Right ventricle myocardium inferior (tissue), 1 donor: ENCODE measurements at regions not wholly inside any gene's neighbourhood (a gene's known extent, or its start where the extent isn't known, plus 50 kb on each side); places are given as distances from the start of the nearest gene placed in this dataset.
"Not testable (repeated sequence)": the region's sequence is repeated elsewhere in the genome, so short reads cannot be mapped to it uniquely, and the experiment has no call there.

Experiments used
- ATAC-seq: fragments of 200-7000 bp; cut with Tn5 transposase; one replicate; pipeline ENCODE4 v1.9.1; 2020; ENCODE audit warnings: mild to moderate bottlenecking, moderate library complexity
- DNase-seq: peaks from one replicate; pipeline ENCODE4 v3.0.0; 2021; ENCODE audit errors: missing footprints
- intact Hi-C: fragments of 100-400 bp; cut with DNase I; formaldehyde crosslinking; loops from one replicate; pipeline ENCODE4 v1.11.0; 2022
- donor health status: DM: no; HTN: yes; CAD: no; lungs with severe emphysema.

DNA sequence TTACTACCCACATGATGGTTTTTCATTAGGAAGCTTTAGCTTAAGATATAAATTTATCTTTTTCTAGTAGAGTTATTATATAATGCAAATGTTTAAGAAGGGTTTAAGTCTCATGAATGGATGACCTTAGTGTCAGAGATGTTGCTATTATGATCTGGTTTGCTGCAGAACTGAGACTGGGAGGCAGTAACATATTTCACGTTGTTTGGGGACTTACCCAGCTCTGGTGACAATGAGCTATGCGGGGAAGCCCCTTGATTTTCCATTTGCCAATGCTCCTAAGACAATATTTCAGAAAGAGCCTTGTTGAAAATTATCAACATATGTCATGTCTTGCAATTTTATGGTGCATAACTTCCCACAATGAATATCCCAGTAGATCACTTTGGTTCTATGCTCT lies 754.6 kb downstream of the REEP3 start:
- ATAC-seq, result no peak
- intact Hi-C loops, result no loop called here
- DNase-seq, result no peak

DNA sequence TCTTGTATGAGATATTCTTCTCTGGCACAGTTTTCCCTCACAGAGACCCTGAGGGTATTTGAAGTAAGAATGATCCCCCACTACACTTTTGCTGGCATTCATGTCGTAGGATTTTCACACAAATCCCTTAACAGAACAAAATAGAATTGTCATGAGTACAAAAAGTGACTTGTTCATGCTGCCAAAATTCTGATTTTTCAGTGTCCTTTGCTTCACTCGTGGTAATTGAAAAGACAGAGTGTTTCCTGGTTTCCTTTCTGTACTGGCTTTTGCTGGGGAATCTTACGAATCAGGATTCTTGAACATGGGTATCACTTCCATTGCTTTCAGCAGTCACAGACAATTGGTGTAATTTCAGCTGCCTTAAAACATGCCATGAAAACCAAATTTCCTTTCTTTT lies 756.3 kb downstream of the REEP3 start:
- no peak for ATAC-seq
- intact Hi-C loops, result no loop called here
- no peak for DNase-seq

DNA sequence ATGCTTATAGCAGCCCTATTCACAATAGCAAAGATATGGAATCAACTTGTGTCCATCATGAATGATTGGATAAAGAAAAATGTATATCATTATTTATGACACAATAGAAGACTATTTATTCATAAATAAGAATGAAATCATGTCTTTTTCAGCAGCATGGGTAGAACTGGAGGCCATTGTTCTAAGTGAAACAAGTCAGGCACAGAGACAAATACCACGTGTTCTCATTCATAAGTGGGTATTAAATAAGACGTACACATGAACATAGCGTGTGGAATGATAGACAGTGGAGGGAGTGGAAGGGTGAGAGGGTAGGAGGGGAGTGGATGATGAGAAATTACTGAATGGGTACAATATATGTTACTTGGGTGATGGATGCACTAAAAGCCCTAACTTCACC lies 762.4 kb downstream of the REEP3 start:
- DNase-seq (no peak), ATAC-seq (no peak)
- intact Hi-C loops, result no loop called here

DNA sequence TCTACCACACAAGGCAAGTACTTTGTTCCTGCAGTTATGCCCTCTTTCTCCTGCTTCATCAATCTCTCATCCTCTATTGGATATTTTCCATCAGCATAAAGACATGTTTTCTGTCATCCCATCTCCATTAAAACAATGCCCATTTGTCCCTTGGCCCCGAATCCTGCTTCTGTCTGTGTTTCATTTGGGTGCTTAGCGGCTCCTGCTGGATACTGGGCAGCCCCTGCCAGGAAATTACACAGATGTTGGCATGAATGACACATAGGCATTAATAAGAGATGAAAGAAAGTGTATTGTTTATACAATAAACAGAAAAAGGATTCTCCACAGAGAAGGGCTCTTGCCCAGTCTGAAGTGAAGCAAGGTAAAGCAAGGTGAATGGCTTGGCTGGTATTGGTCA lies 765.3 kb downstream of the REEP3 start:
- DNase-seq, result no peak
- ATAC-seq, result no peak
- intact Hi-C loops, result no loop called here

DNA sequence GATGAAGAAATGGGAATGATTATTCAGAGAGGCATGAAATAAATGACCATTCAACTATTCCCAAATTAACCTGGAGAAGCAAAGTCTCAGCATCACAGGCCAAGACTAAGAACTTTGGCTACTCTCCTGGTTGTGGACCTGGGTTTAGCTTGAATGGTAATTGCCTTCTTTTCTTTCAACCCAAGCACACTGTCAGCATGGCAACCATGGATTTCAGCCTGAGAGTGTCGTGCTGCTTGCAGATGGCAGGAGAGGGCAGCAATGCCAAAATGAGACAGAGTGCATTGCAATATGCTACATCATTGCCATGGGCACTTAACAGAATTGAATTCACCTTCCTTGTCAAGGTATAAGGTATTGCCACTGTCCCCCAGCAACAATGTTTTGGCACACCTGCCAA lies 767.2 kb downstream of the REEP3 start:
- ATAC-seq (no peak), DNase-seq (no peak)
- intact Hi-C loops, result no loop called here

DNA sequence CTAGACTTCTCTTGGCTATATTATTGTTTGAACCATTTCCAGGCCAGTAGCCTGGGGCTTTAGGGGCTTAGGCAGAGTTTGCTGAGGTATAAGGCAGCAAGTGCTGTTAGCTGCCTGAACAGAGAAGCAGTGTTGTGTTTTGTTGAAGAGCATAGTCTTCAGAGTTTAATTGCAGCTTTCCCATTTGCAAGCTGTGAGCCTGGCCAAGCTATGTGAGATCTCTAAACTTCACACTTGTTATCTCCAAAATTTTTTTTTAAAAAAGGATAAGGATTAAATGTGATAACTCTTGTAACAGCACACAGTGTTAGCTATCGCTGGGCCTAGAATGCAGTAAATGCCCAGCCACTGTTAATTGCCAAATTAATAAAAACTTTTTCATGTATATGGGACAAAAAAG lies 782.4 kb downstream of the REEP3 start:
- no peak for DNase-seq
- intact Hi-C loops, result no loop called here

DNA sequence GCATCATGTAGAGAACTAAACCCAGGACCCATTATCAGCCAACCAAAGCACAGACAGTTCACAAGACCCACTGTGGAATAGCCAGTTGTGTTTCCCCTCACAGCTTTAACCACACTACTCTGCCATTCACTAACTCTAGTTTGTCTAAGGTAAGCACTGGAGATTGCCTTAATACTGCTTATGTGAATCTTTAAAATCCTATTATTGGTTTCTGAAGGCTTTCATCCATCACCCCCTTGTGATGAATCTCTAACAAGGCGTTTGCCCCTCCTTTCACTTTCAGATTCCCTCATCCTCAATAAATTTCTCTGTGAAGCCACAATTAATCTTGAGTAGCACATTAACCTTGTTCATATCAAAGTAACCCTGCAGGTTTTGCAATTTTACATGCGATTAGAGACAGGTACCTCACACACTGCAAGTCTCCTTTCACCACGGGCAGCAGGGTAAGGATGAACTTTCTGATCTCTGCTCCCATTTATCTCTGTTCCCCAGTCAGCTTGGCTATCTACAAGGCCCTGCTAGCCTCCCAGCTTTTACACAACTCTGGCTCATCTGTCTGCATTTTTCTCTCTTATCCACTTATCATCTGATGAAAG lies 785.6 kb downstream of the REEP3 start:
- DNase-seq, result no peak
- ATAC-seq, result no peak

More for the DNA sequence above, 782.4 kb downstream of the REEP3 start:
- no peak for ATAC-seq

DNA sequence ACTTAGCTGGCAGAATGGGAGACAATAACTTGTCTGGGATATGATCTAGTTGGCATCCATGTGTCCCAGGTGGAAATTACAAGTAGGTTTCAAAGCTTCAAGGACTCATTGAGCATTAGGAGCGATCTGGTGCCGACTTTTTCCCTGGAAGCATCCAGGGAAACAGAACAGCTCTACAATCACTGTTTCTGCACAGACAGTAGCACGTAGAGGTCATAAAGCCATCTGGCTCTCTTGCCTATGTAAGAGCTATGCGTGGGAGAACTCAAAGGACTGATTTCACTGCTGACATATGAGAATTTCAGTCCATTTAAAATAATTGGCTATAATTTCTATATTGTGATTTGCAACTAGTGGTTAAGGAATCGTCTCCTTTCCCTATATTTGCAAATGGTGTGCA lies 791.7 kb downstream of the REEP3 start:
- ATAC-seq, result no peak
- intact Hi-C loops, result no loop called here
- no peak for DNase-seq

More for the DNA sequence above, 785.6 kb downstream of the REEP3 start:
- intact Hi-C loops, result no loop called here

DNA sequence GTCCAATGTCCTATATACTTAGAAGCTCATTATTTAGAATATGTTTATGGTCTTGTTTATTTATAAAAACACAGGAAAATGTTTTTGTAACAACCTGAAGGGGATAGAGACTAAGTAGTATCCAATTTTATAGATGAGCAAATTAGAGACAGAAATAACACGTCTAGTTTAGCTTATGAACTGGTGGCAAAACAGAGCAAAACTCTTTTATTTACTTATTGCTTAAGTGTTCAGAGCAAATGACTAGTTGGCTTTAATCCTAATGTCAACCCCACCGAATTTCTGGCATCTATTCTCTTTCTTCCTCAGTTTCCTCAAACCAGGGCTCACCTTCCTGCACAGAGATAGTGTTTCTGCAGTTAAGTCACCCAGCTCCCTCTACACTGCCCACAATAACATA lies 792.8 kb downstream of the REEP3 start:
- no peak for ATAC-seq
- intact Hi-C loops, result no loop called here

DNA sequence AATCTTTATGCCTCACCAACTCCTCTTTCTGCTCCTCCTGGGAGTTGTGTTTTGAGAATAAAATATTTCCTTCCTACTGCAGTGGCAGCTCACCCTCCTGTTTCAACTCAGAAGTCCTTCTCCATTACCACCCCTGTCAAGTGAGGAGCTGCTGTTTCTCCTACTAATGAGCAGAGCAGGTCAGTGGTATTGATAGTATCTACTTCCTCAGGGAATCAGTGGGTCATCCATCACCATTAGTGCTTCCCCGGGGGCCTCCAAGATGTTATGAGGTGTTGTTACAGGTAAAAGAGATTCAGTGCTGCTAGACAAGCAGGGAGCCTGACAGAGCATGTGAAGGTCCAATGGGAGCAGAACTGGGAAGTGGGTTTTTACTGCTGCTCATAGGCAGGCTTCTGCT lies 795.2 kb downstream of the REEP3 start:
- DNase-seq (no peak), ATAC-seq (no peak)
- intact Hi-C loops, result no loop called here

More for the DNA sequence above, 792.8 kb downstream of the REEP3 start:
- DNase-seq, result no peak

DNA sequence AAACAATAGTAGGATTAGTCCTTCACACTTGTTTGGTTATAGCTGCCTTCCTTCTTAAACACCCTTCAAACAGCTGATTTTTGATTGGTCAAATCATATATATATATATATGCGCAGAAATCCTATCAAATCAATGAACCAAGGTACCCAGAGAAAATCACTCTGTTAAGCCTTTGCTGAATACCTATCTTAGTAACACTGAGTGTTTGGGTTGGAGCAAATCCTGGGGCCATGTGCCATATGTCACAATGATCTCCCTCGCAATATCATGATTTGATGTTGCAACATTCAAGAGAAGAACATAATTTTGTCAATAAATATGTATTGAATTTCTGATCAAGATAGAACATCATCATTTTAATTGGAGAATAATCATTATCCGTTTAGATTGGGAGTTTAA lies 795.6 kb downstream of the REEP3 start:
- ATAC-seq, result no peak
- intact Hi-C loops, result no loop called here
- no peak for DNase-seq

DNA sequence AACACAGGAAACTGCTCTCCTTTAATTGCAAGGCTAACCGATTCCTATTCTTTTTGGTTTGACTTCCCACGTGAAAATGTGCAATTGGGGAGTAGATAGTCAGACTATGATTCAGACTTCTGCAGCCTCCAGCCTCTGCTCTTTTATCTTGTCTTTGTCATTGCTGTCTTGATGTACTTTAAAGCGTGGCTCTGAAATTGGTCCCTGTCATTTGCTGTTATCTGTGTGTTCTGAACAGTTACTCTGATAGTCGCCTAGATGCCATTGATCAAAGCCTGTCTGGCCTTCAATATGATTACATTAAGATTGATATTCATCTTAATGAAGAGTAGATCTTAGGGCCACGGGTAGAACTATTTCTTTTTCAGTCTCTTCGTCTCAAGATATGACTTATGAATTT lies 799.2 kb downstream of the REEP3 start:
- intact Hi-C loops, result no loop called here
- ATAC-seq (no peak), DNase-seq (no peak)

DNA sequence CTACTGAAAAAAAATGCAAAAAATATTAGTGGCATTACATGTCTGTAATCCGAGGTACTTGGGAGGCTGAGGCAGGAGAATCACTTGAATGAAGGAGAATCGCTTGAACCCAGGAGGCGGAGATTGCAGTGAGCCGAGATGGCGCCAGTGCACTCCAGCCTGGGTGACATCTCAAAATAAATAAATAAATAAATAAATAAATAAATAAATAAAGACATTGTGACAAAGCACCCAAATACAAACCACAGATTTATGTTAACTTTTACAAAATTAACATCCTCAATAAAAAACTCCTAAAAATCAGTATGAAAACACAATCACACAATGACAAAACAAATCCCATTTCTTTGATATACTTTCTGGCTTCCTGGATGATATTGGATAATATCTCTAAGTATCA lies 808.3 kb downstream of the REEP3 start:
- no peak for DNase-seq
- ATAC-seq, result no peak
- intact Hi-C loops, result no loop called here

DNA sequence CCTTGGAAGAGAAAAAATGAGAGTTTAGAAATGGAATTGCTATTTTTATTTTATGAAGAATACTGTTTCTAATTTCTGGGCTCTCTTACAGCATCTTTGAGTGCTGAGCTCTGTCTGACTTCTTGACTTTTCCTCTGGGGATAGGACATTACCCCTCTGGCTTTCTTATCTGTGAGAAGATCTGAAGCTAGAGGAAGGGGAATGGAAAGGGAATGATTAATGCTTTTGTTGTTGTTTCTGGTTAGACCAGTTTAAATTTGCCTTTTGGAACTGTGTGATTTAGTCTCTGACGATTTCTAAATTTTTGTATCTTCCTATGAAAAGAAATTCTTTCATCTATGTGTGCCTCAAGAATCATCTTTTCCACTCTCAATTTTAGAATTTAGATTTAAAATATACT lies 811.4 kb downstream of the REEP3 start:
- ATAC-seq (no peak), DNase-seq (no peak)
- intact Hi-C loops, result no loop called here

DNA sequence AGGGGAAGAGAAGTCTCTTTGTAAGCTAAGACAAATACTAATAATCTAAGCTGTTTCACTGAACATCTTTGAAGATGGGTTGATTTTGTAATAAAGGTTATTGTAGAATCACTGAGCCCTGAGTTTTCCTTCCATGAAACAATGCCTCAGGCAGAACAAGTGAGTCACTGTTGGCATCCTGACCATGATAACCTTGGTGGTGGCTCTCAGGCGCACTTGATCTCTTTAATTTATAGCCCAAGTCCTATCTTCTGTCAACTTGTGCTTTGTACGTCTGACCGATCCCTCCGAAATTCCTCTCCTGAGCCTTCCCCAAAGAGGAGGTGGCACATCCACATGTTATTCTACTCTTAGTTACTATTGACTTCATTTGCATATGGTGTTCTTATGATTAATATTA lies 812.9 kb downstream of the REEP3 start:
- DNase-seq (no peak), ATAC-seq (no peak)
- intact Hi-C loops, result no loop called here

DNA sequence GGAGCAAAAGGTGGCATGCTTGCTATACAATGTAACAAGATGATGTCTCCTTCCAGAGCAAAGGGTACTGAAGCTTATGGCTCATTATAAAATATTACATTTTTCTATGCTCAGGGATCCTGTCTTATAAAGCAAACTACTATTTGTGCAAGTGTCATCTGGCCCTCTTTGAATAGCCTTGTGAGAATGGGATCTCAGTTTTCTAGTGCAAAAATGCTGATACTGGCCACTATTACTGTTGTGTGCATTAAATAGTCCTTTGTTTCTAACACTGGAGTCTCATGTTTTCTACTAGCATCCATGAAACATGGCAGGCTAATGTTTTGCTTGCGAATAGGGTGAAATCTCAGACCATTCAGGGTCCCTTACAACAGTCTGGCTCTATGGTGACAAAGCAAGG lies 823.0 kb downstream of the REEP3 start:
- ATAC-seq, result no peak
- intact Hi-C loops, result no loop called here
- no peak for DNase-seq

DNA sequence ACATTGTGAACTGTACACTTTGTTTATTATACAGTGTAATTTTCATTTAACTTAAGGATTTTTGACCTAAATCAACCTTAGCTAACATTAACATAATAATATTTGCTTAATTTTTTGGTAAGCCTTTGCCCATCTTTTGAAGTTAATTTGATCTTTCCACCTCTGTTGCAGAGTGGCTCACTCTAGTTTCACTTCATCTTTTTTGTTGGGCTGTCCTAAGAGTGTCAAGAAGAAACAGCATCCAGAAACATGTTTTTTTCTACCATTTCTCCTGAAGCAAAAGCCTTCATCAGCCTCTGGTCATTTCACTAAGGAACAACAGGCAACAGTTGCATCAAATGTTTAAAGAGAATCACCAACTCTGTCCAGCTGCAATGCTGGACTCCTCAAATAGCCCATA lies 824.7 kb downstream of the REEP3 start:
- intact Hi-C loops, result no loop called here
- ATAC-seq, result no peak
- no peak for DNase-seq

DNA sequence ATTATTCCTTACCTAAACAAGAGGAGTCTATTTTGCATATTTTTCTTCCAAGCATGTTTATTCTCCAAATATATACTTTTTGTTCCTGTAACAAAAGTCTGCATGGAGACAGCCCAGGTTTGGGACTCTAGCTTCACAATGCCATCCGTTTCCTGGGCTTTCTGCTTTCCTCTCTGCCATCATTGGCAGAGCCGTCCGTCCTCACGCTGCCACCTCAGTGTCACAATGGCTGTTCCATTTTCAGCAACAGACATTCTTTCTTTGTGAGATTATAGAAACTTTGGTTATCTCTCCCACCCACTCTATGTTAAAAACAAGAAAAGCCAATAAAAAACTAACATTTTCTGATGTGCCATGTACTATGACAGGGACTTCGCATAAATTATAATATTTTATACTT lies 825.2 kb downstream of the REEP3 start:
- intact Hi-C loops, result no loop called here
- ATAC-seq (no peak), DNase-seq (no peak)

DNA sequence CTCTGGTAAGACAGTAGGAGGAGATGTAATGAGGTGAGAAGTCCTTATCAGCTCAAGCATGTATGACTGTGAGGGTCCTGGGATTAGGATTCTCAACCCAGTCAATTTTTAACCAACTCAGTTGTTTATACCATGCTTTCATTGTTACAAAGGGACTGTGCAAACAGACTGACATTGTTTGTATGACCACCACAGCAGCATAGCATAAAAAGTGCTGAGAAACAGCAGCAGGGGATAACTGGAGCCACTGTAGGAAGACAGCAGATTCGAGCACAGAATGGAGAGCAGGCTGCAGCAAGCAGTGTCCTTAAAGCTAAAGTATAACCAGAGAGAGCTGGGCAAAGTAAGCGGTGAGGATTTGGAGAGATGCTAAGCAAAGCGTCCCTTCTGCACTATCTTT lies 829.5 kb downstream of the REEP3 start:
- ATAC-seq (no peak), DNase-seq (no peak)
- intact Hi-C loops, result no loop called here

DNA sequence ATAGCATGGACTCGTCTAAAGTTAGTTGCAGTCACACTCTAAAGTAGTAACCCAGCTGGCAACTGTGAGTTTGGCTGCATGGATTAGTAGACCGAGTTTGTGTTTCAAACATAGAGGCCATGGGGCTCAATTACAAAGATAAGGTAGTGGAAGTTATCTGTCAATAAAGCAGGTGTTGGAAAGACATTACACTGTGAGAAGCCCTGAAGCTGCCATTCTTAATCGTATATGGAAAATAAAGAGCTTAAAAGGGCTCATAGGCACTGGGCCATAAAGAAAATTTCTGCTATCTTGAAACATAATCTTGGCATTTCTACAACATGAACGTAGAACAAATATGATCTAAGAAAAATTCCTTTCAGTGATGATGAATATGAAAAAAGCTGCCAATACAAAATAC lies 837.7 kb downstream of the REEP3 start:
- no peak for ATAC-seq
- DNase-seq, result no peak
- intact Hi-C loops, result no loop called here

DNA sequence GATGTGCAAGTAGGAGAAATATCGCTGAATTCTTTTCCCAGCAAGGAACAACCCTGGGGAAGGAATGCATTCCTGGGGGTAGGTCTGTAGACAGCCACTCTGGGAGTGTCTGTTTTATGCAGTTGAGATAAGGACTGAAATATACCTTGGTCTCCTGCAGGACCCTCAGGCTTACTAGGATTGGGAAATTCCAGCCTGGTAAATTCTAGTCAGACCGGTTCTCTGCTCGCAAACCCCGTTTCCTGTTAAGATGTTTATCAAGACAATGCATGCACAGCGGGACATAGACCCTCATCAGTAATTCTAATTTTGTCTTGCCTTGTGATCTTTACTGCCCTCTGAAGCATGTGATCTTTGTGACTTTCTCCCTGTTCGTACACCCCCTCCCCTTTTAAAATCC lies 839.0 kb downstream of the REEP3 start:
- DNase-seq, intact Hi-C loops, ATAC-seq: not testable (repeated sequence)

DNA sequence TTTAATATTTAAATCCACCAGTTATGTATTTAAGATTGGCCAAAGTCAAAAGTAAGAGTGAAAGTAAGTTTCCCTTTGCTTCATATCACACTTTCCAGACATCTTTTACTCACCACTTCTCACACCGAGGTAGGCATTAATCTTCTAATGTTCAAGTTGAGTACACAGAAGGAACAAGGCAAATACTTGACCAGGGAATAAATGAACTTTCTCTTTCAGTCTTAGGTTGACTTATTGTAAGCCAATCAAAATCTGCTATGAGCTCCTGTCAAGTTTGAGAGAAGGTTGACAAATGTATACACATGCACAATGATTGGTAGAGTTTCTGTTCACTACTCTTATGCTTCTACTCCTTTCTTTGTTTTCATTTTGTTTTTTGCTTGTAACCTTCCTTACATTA lies 842.5 kb downstream of the REEP3 start:
- intact Hi-C loops, result no loop called here
- DNase-seq (no peak), ATAC-seq (no peak)
